ENCODE measurements at regions not wholly inside any gene's neighbourhood (a gene's known extent, or its start where the extent isn't known, plus 50 kb on each side); places are given as distances from the start of the nearest gene placed in this dataset.
A peak's percentile ranks its signal among the peaks of the same experiment; 100 is the strongest.

DNA sequence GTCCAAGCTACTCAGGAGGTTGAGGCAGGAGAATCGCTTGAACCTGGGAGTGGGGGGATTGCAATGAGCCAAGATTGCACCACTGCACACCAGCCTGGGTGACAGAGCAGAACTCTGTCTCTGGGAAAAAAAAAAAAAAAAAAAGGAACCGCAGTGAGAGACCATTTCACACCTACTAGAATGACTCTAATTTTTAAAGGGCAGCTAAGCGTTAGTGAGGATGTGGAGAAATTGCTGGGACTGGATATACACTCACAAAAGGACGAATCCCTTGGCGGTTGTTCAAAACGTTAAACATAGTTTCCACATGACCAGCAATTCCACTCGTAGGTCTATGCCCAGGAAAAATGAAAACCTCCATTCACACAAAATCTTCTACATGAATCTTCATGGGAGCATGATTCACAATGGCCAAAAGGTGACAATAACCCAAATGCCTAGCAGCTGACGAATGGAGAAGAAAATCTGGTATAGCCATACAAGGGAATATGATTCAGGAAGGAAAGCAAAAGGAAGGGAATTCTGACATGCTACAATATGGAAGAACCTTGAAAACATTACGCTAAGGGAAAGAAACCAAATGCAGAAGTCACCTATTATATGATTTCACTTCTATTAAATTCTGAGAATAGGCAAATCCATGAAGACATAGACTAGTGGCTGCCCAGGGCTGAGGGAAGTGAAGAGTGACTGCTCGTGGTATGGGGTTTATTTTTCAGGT is 127.0 kb downstream of the CHSY1 start:
- DNase-seq, result no peak

DNA sequence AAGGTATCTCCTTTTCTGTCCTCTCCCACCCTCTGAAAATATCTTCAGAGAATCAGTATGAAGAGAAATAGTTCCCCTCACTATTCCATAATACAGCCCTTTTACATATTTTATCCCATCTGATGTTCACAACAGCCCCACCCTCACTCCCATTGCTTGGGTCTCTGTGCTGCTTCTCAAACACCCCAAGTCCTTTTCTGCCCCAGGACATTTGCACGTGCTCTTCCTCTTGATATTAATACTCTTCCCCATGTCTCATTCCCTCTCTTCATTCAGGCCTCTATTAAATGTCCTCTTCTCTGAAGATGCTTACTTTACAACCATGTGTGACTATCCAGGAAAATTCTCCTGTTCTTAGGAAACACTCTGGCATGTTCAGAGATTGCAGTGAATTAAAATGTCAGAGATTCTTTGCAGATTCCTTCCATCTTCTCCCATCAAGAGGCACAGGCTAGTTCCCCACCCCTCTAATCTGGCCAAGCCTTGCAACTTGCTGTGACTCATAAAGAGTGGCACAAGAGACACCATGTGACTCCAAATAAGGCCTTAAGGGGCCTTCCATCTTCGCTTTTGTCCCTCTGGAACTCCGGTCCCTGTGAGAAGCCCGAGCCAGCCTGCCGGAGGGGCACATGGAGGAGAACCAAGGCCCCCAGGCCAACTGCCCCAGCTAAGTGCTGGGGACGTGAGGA is 128.5 kb downstream of the CHSY1 start:
- no peak for DNase-seq

DNA sequence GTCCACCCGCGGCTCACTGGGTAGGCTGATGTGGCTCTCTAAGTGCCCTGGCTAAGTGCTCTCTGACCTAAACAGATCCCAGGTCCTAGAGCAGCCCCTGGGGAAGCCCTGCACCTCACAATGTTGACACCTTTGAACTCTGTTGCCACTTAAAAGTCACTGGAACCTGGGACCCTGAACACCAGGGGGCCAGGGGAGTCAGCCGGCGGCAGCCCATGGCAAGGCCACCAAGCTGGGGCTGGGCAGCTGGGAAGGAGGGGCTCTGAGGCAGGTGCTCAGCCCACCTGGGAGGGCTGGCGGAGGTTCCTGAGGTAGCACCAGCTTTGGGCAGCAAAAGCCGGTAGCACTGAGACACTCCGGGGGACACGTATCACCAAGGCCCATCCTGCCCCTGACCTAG is 129.0 kb downstream of the CHSY1 start:
- no peak for DNase-seq

DNA sequence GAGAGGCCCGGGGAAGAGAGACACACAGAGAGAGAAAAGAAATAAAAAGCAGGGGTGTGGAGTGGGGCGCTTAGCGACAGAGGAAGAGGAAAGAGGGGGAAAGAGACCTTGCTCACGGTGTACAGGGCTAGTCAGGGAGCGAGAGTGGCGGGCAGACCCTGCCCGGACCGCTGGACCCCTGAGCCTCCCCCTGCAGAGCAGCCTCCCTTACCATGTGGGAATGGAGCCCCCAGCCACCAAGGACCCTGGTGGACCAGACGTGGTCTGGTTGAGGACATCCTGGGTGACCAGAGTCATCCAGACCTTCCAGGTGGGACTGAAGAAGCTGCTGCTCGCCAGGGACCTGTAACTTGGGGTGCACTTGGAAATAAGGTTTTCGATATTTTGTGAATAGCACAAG is 129.6 kb downstream of the CHSY1 start:
- no peak for DNase-seq

DNA sequence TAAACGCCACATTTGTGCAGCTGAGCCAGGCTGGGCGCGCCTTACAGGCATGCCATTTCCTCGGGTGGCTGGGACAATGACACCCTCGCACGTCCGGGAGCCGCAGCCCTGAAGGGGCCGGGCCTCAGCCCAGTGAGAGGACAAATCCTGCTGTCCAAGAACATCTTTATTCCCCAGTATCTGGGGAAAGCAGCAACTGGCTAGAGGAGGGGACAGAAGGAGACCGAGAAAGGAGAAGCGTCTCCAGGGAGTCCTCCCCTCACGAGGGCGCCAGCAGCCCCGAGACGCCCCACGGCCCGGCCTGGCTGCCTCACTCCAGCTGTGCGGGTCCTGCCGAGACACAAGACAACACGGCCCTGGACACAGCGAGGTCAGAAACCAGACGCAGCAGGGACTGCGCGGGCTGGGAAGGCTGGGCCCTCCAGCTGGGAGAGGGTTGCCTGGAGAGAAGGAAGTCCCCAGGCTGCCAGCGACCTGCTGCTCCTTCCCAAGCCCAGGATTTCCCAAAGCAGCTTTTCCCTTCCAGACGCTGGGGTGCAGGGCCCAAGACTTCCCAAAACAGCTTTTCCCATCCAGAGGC is 130.2 kb downstream of the CHSY1 start:
- DNase-seq, result peak; percentile 26

DNA sequence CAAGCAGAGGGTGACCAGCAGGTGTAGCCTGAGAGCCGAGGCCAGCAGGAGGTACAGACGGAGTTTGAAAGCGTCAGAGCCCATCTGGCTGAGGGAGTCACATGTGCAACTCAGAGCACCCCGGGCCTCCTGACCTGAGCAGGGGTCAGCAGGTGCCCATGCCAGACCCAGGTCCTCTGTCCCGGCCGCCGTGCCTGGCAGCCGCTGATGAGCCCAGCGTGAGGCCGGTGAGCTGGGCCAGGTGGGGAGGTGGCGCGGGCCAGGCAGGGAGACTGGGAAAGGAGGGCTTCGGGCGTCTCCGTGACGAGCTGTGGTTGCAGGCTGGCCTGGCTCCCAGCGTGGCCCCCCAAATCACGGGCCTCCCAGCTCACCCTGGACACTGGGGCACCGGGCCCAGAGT is 130.9 kb downstream of the CHSY1 start:
- no peak for DNase-seq

DNA sequence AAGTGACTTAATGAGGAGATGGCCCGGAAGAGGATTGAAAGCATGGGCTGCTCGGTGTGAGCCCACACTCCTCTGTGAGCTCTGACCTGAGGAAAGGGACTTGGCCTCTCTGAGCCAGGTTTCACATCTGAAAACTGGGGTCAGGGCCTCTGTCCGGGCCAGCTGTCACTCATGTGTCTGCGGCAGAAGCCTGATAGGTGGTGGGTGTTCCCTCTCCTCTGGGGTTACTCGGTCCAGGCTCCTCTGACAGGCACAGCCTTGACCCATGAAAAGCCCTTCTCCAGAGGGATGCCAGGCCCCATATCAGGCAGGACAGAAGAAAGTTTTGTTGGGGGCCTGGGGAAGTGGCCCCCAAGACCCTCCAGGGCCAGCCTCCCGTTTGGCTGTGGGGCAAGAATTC is 131.4 kb downstream of the CHSY1 start:
- no peak for DNase-seq

Data from KG1 (cell line).